IMR-90 (cell line): ENCODE measurements at regions not wholly inside any gene's neighbourhood (a gene's known extent, or its start where the extent isn't known, plus 50 kb on each side); places are given as distances from the start of the nearest gene placed in this dataset.

Experiments used
- ATAC-seq: fragments of 200-7000 bp; cut with Tn5 transposase; 2 replicates; pipeline ENCODE4 v1.9.1; 2020; ENCODE audit warnings: low read depth, mild to moderate bottlenecking, moderate library complexity
- BruUV-seq: library from RNA; stranded (reverse); fragments of 400-500 nt; replicated peaks from 2 replicates; lab custom pipeline; 2021; lab: Mats Ljungman, UMichigan
- CTCF ChIA-PET: fragments of 300-600 bp; formaldehyde crosslinking; extraction: SDS; loops from one replicate; lab custom pipeline; 2021; ENCODE audit warnings: antibody characterized with exemption; lab: Yijun Ruan, JAX
- POLR2A ChIA-PET: fragments of 300-600 bp; sonication (Branson Sonifier 250); formaldehyde crosslinking; loops from one replicate; lab custom pipeline; 2022; ENCODE audit warnings: antibody characterized with exemption; ENCODE audit not compliant: unreplicated experiment; lab: Charles Lee
- DNase-seq: peaks from one replicate; pipeline ENCODE4 v3.0.0; 2013
- H2AFZ ChIP-seq: replicated peaks from 2 replicates; pipeline ENCODE3; 2013; ENCODE audit warnings: low read length, mild to moderate bottlenecking; ENCODE audit not compliant: poor library complexity
- H2AK5ac ChIP-seq: 2 replicates; pipeline ENCODE4 v1.6.1; 2013; ENCODE audit warnings: low read depth, low read length, inconsistent platforms
- H2AK9ac ChIP-seq: replicated peaks from 2 replicates; pipeline ENCODE3; 2013; ENCODE audit warnings: mild to moderate bottlenecking, low read depth, low read length, moderate library complexity; ENCODE audit not compliant: poor library complexity
- H2BK120ac ChIP-seq: 2 replicates; pipeline ENCODE4 v1.6.1; 2013; ENCODE audit warnings: low read depth, low read length, inconsistent platforms
- H2BK15ac ChIP-seq: 3 replicates; pipeline ENCODE4 v1.6.1; 2013; ENCODE audit warnings: low read depth, low read length, inconsistent platforms
- H2BK20ac ChIP-seq: 2 replicates; pipeline ENCODE4 v1.6.1; 2013; ENCODE audit warnings: low read depth, mild to moderate bottlenecking, inconsistent platforms, low read length, moderate library complexity
- H2BK5ac ChIP-seq: 2 replicates; pipeline ENCODE4 v1.6.1; 2013; ENCODE audit warnings: mild to moderate bottlenecking, low read depth, low read length, inconsistent platforms; ENCODE audit not compliant: poor library complexity, severe bottlenecking
- H3K14ac ChIP-seq: replicated peaks from 2 replicates; pipeline ENCODE4 v1.6.1; 2013; ENCODE audit warnings: low read depth, low read length, inconsistent platforms
- H3K18ac ChIP-seq: 2 replicates; pipeline ENCODE4 v1.6.1; 2013; ENCODE audit warnings: low read depth, low read length, control low read depth
- H3K23ac ChIP-seq: 2 replicates; pipeline ENCODE4 v1.6.1; 2013; ENCODE audit warnings: low read depth, low read length, inconsistent platforms
- H3K27ac ChIP-seq: 2 replicates; pipeline ENCODE4 v1.5.1; 2013; ENCODE audit warnings: mild to moderate bottlenecking, control low read depth, low read length; ENCODE audit not compliant: insufficient read depth
- H3K27me3 ChIP-seq: 2 replicates; pipeline ENCODE4 v1.6.1; 2013; ENCODE audit warnings: low read length; ENCODE audit not compliant: control insufficient read depth, insufficient read depth
- H3K36me3 ChIP-seq: 2 replicates; pipeline ENCODE4 v1.6.1; 2013; ENCODE audit warnings: low read length, mixed read lengths; ENCODE audit not compliant: control insufficient read depth, insufficient read depth
- H3K4ac ChIP-seq: 2 replicates; pipeline ENCODE4 v1.6.1; 2013; ENCODE audit warnings: low read depth, low read length, inconsistent platforms
- H3K4me1 ChIP-seq: 2 replicates; pipeline ENCODE4 v1.6.1; 2013; ENCODE audit warnings: low read length, mixed read lengths; ENCODE audit not compliant: control insufficient read depth, insufficient read depth
- H3K4me2 ChIP-seq: 2 replicates; pipeline ENCODE4 v1.6.1; 2013; ENCODE audit warnings: low read depth, mild to moderate bottlenecking, control low read depth, low read length, moderate library complexity
- H3K4me3 ChIP-seq: 2 replicates; pipeline ENCODE4 v1.5.1; 2013; ENCODE audit warnings: low read depth, mild to moderate bottlenecking, control low read depth, low read length, moderate library complexity; ENCODE audit not compliant: insufficient read depth
- H3K56ac ChIP-seq: 2 replicates; pipeline ENCODE4 v1.6.1; 2013; ENCODE audit warnings: low read length, inconsistent platforms; ENCODE audit not compliant: insufficient read depth; ENCODE audit errors: extremely low read depth
- H3K79me1 ChIP-seq, 2 experiments: 2 replicates each; pipeline ENCODE4 v1.6.1; 2013; ENCODE audit warnings: low read length in 2 of 2, inconsistent platforms in 1 of 2, low read depth in 1 of 2
- H3K9ac ChIP-seq: 2 replicates; pipeline ENCODE4 v1.6.1; 2013; ENCODE audit warnings: low read depth, low read length, control low read depth
- H3K9me1 ChIP-seq: 2 replicates; pipeline ENCODE4 v1.6.1; 2013; ENCODE audit warnings: low read length, inconsistent platforms; ENCODE audit not compliant: insufficient read depth
- H3K9me3 ChIP-seq: 2 replicates; pipeline ENCODE4 v1.6.1; 2013; ENCODE audit warnings: low read length; ENCODE audit not compliant: control insufficient read depth, insufficient read depth
- H4K20me1 ChIP-seq: 2 replicates; pipeline ENCODE4 v1.6.1; 2013; ENCODE audit warnings: low read length, inconsistent platforms; ENCODE audit not compliant: insufficient read depth
- H4K5ac ChIP-seq: 2 replicates; pipeline ENCODE4 v1.6.1; 2013; ENCODE audit warnings: mild to moderate bottlenecking, low read depth, low read length, control low read depth
- H4K8ac ChIP-seq, 2 experiments: 2 replicates each; pipeline ENCODE4 v1.6.1; 2013; ENCODE audit warnings: low read depth in 2 of 2, low read length in 2 of 2, control low read depth in 1 of 2, inconsistent platforms in 1 of 2
- H4K91ac ChIP-seq: 2 replicates; pipeline ENCODE4 v1.6.1; 2013; ENCODE audit warnings: low read depth, low read length, inconsistent platforms; ENCODE audit not compliant: insufficient read depth
- FOS ChIP-seq: fragments of 150-350 bp; IDR thresholded peaks from 2 replicates; pipeline ENCODE4 v1.6.1; 2016; ENCODE audit warnings: low read depth, low read length
- MAFK ChIP-seq: IDR thresholded peaks from 2 replicates; pipeline ENCODE4 v1.6.1; 2012; ENCODE audit warnings: low read depth, low read length, improper control_type of control experiment
- MAZ ChIP-seq: IDR thresholded peaks from 2 replicates; pipeline ENCODE4 v1.6.1; 2012; ENCODE audit warnings: low read depth, mild to moderate bottlenecking, low read length, improper control_type of control experiment, moderate library complexity, borderline replicate concordance
- POLR2A ChIP-seq: IDR thresholded peaks from 2 replicates; pipeline ENCODE4 v1.6.1; 2012; ENCODE audit warnings: mild to moderate bottlenecking, low read depth, low read length
- RAD21 ChIP-seq: IDR thresholded peaks from 2 replicates; pipeline ENCODE4 v1.6.1; 2012; ENCODE audit warnings: low read length, improper control_type of control experiment
- SMC3 ChIP-seq: fragments of 150-350 bp; IDR thresholded peaks from 2 replicates; pipeline ENCODE4 v1.6.1; 2016; ENCODE audit warnings: low read depth, mild to moderate bottlenecking, antibody characterized with exemption, low read length, moderate library complexity
- whole genome bisulfite sequencing, 2 experiments: methylation state at CpG; one replicate each; pipeline versions ENCODE4 v1.1.5 to v1.1.7; 2013; ENCODE audit warnings: missing lambda C conversion rate in 2 of 2; ENCODE audit not compliant: insufficient read length in 1 of 2; ENCODE audit errors: extremely low coverage in 2 of 2; 5-methylcytosine and 5-hydroxymethylcytosine counted together
- dilution Hi-C: fragments of 300-500 bp; cut with HindIII; formaldehyde crosslinking; loops from one replicate; pipeline ENCODE4 v1.14.3; 2018; ENCODE audit warnings: low sequenced_read_pairs; ENCODE audit not compliant: unreplicated experiment
- in situ Hi-C: fragments of 300-500 bp; cut with MboI; formaldehyde crosslinking; loops from 3 replicates; pipeline ENCODE4 v1.14.3; 2019; ENCODE audit warnings: low sequenced_read_pairs, inconsistent platforms, mixed read lengths
- intact Hi-C: fragments of 100-400 bp; cut with micrococcal nuclease; formaldehyde crosslinking; loops from 2 replicates; pipeline ENCODE4 v1.10.0; 2022
- TF ChIP-seq, protein P1 (sequence below): conservative IDR thresholded peaks from 2 replicates; pipeline ENCODE4 v1.5.1; 2012; ENCODE audit warnings: mild to moderate bottlenecking, low read depth, low read length, improper control_type of control experiment
- TF ChIP-seq, protein P2 (sequence below): fragments of 150-350 bp; IDR thresholded peaks from 2 replicates; pipeline ENCODE4 v1.6.1; 2016; ENCODE audit warnings: low read depth, mild to moderate bottlenecking, low read length, moderate library complexity, borderline replicate concordance
- TF ChIP-seq, protein P3 (sequence below): fragments of 150-350 bp; IDR thresholded peaks from 2 replicates; pipeline ENCODE4 v1.6.1; 2017; ENCODE audit warnings: mild to moderate bottlenecking, antibody characterized with exemption, low read length, low read depth

GRCh38 chr11:42201603-42202148 lies 742.2 kb upstream of the LRRC4C start:
- Histone ChIP-seq H3K4me1 (no peaks in the 10 kb centered on the region), H2BK20ac (no peak overlapping the region), H4K91ac (no peak overlapping the region), H4K20me1 (no peaks in the 10 kb centered on the region), H3K18ac (no peak overlapping the region), H3K9ac (no peak overlapping the region), H3K56ac (no peak overlapping the region), H3K36me3 (no peaks in the 10 kb centered on the region), H3K4me2 (no peak overlapping the region), H2AK5ac (no peak overlapping the region), H3K23ac (no peak overlapping the region), H3K4ac (no peak overlapping the region), H3K27ac (no peak overlapping the region), H3K4me3 (no peak overlapping the region), H2BK120ac (no peak overlapping the region), H2BK15ac (no peak overlapping the region), H2AK9ac (no peak overlapping the region), H3K79me1 (no peaks in the 10 kb centered on the region), H4K5ac (no peak overlapping the region), H2AFZ (no peak overlapping the region), H2BK5ac (no peak overlapping the region), H4K8ac (no peak overlapping the region), H3K9me1 (no peaks in the 10 kb centered on the region), H3K27me3 (no peaks in the 10 kb centered on the region), H3K9me3 (peaks cover 5% of the 10 kb centered on the region), H3K14ac (no peak overlapping the region)
- intact Hi-C loops: no loop called here
- no peak for DNase-seq
- ChIA-PET POLR2A (no interaction called here), CTCF (interaction anchor here (1.0 kb wide), 1 partner anchor 29 kb away, joined by 3 read pairs; no protein-coding TSS in a partner anchor)
- in situ Hi-C loops: no loop called here
- no peak for TF ChIP-seq RAD21
- TF ChIP-seq POLR2A: no peak
- TF ChIP-seq, protein P1, sequence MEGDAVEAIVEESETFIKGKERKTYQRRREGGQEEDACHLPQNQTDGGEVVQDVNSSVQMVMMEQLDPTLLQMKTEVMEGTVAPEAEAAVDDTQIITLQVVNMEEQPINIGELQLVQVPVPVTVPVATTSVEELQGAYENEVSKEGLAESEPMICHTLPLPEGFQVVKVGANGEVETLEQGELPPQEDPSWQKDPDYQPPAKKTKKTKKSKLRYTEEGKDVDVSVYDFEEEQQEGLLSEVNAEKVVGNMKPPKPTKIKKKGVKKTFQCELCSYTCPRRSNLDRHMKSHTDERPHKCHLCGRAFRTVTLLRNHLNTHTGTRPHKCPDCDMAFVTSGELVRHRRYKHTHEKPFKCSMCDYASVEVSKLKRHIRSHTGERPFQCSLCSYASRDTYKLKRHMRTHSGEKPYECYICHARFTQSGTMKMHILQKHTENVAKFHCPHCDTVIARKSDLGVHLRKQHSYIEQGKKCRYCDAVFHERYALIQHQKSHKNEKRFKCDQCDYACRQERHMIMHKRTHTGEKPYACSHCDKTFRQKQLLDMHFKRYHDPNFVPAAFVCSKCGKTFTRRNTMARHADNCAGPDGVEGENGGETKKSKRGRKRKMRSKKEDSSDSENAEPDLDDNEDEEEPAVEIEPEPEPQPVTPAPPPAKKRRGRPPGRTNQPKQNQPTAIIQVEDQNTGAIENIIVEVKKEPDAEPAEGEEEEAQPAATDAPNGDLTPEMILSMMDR: no peak
- no peak for TF ChIP-seq MAFK
- TF ChIP-seq, protein P2, sequence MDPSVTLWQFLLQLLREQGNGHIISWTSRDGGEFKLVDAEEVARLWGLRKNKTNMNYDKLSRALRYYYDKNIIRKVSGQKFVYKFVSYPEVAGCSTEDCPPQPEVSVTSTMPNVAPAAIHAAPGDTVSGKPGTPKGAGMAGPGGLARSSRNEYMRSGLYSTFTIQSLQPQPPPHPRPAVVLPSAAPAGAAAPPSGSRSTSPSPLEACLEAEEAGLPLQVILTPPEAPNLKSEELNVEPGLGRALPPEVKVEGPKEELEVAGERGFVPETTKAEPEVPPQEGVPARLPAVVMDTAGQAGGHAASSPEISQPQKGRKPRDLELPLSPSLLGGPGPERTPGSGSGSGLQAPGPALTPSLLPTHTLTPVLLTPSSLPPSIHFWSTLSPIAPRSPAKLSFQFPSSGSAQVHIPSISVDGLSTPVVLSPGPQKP: no peak
- no peak for TF ChIP-seq FOS
- TF ChIP-seq SMC3: no peak
- no peak for TF ChIP-seq MAZ
- TF ChIP-seq, protein P3, sequence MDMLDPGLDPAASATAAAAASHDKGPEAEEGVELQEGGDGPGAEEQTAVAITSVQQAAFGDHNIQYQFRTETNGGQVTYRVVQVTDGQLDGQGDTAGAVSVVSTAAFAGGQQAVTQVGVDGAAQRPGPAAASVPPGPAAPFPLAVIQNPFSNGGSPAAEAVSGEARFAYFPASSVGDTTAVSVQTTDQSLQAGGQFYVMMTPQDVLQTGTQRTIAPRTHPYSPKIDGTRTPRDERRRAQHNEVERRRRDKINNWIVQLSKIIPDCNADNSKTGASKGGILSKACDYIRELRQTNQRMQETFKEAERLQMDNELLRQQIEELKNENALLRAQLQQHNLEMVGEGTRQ: no peak
- no TSS peak for BruUV-seq
- no CpG with 5 or more reads among the region's 6 CpGs for whole genome bisulfite sequencing, 2 experiments
- dilution Hi-C loops: no loop called here
- ATAC-seq: no peak
